ENCODE measurements at regions not wholly inside any gene's neighbourhood (a gene's known extent, or its start where the extent isn't known, plus 50 kb on each side); places are given as distances from the start of the nearest gene placed in this dataset.

GRCh38 chr10:21304198-21304597 is 221.3 kb downstream of the SKIDA1 start:
- no peak for DNase-seq (ENCODE audit: extremely low read depth, low read depth)
- no peak for TF ChIP-seq CTCF (IDR thresholded peaks at IDR 0.05; ENCODE audit: low read depth, low read length)

GRCh38 chr10:21300551-21300950 is 224.9 kb downstream of the SKIDA1 start:
- no peak for DNase-seq (ENCODE audit: extremely low read depth, low read depth)
- no peak for TF ChIP-seq CTCF (IDR thresholded peaks at IDR 0.05; ENCODE audit: low read depth, low read length)

GRCh38 chr10:21299330-21299729 is 226.2 kb downstream of the SKIDA1 start:
- TF ChIP-seq CTCF (IDR thresholded peaks at IDR 0.05; ENCODE audit: low read depth, low read length), result no peak
- DNase-seq (ENCODE audit: extremely low read depth, low read depth), result no peak

GRCh38 chr10:21298701-21299100 is 226.8 kb downstream of the SKIDA1 start:
- TF ChIP-seq CTCF (IDR thresholded peaks at IDR 0.05; ENCODE audit: low read depth, low read length), result no peak
- no peak for DNase-seq (ENCODE audit: extremely low read depth, low read depth)

- DNase-seq (ENCODE audit: extremely low read depth, low read depth), result no peak
- no peak for TF ChIP-seq CTCF (IDR thresholded peaks at IDR 0.05; ENCODE audit: low read depth, low read length)
Observed at GRCh38 chr10:21297603-21298383, 227.7 kb downstream of the SKIDA1 start.

GRCh38 chr10:21296575-21297355 is 228.7 kb downstream of the SKIDA1 start:
- no peak for TF ChIP-seq CTCF (IDR thresholded peaks at IDR 0.05; ENCODE audit: low read depth, low read length)

More at GRCh38 chr10:21296575-21297355, 228.7 kb downstream of the SKIDA1 start:
- no peak for DNase-seq (ENCODE audit: extremely low read depth, low read depth)
